IMR-90 (cell line): ENCODE measurements at regions not wholly inside any gene's neighbourhood (a gene's known extent, or its start where the extent isn't known, plus 50 kb on each side); places are given as distances from the start of the nearest gene placed in this dataset.
A peak's percentile ranks its signal among the peaks of the same experiment; 100 is the strongest.

Experiments
- ATAC-seq: fragments of 200-7000 bp; cut with Tn5 transposase; 2 replicates; pipeline ENCODE4 v1.9.1; 2020; ENCODE audit warnings: low read depth, mild to moderate bottlenecking, moderate library complexity
- BruUV-seq: library from RNA; stranded (reverse); fragments of 400-500 nt; replicated peaks from 2 replicates; lab custom pipeline; 2021; lab: Mats Ljungman, UMichigan
- CTCF ChIA-PET: fragments of 300-600 bp; formaldehyde crosslinking; extraction: SDS; loops from one replicate; lab custom pipeline; 2021; ENCODE audit warnings: antibody characterized with exemption; lab: Yijun Ruan, JAX
- POLR2A ChIA-PET: fragments of 300-600 bp; sonication (Branson Sonifier 250); formaldehyde crosslinking; loops from one replicate; lab custom pipeline; 2022; ENCODE audit warnings: antibody characterized with exemption; ENCODE audit not compliant: unreplicated experiment; lab: Charles Lee
- DNase-seq: peaks from one replicate; pipeline ENCODE4 v3.0.0; 2013
- H2AFZ ChIP-seq: replicated peaks from 2 replicates; pipeline ENCODE3; 2013; ENCODE audit warnings: low read length, mild to moderate bottlenecking; ENCODE audit not compliant: poor library complexity
- H2AK5ac ChIP-seq: 2 replicates; pipeline ENCODE4 v1.6.1; 2013; ENCODE audit warnings: low read depth, low read length, inconsistent platforms
- H2AK9ac ChIP-seq: replicated peaks from 2 replicates; pipeline ENCODE3; 2013; ENCODE audit warnings: mild to moderate bottlenecking, low read depth, low read length, moderate library complexity; ENCODE audit not compliant: poor library complexity
- H2BK120ac ChIP-seq: 2 replicates; pipeline ENCODE4 v1.6.1; 2013; ENCODE audit warnings: low read depth, low read length, inconsistent platforms
- H2BK15ac ChIP-seq: 3 replicates; pipeline ENCODE4 v1.6.1; 2013; ENCODE audit warnings: low read depth, low read length, inconsistent platforms
- H2BK20ac ChIP-seq: 2 replicates; pipeline ENCODE4 v1.6.1; 2013; ENCODE audit warnings: low read depth, mild to moderate bottlenecking, inconsistent platforms, low read length, moderate library complexity
- H2BK5ac ChIP-seq: 2 replicates; pipeline ENCODE4 v1.6.1; 2013; ENCODE audit warnings: mild to moderate bottlenecking, low read depth, low read length, inconsistent platforms; ENCODE audit not compliant: poor library complexity, severe bottlenecking
- H3K14ac ChIP-seq: replicated peaks from 2 replicates; pipeline ENCODE4 v1.6.1; 2013; ENCODE audit warnings: low read depth, low read length, inconsistent platforms
- H3K18ac ChIP-seq: 2 replicates; pipeline ENCODE4 v1.6.1; 2013; ENCODE audit warnings: low read depth, low read length, control low read depth
- H3K23ac ChIP-seq: 2 replicates; pipeline ENCODE4 v1.6.1; 2013; ENCODE audit warnings: low read depth, low read length, inconsistent platforms
- H3K27ac ChIP-seq: 2 replicates; pipeline ENCODE4 v1.5.1; 2013; ENCODE audit warnings: mild to moderate bottlenecking, control low read depth, low read length; ENCODE audit not compliant: insufficient read depth
- H3K27me3 ChIP-seq: 2 replicates; pipeline ENCODE4 v1.6.1; 2013; ENCODE audit warnings: low read length; ENCODE audit not compliant: control insufficient read depth, insufficient read depth
- H3K36me3 ChIP-seq: 2 replicates; pipeline ENCODE4 v1.6.1; 2013; ENCODE audit warnings: low read length, mixed read lengths; ENCODE audit not compliant: control insufficient read depth, insufficient read depth
- H3K4ac ChIP-seq: 2 replicates; pipeline ENCODE4 v1.6.1; 2013; ENCODE audit warnings: low read depth, low read length, inconsistent platforms
- H3K4me1 ChIP-seq: 2 replicates; pipeline ENCODE4 v1.6.1; 2013; ENCODE audit warnings: low read length, mixed read lengths; ENCODE audit not compliant: control insufficient read depth, insufficient read depth
- H3K4me2 ChIP-seq: 2 replicates; pipeline ENCODE4 v1.6.1; 2013; ENCODE audit warnings: low read depth, mild to moderate bottlenecking, control low read depth, low read length, moderate library complexity
- H3K4me3 ChIP-seq: 2 replicates; pipeline ENCODE4 v1.5.1; 2013; ENCODE audit warnings: low read depth, mild to moderate bottlenecking, control low read depth, low read length, moderate library complexity; ENCODE audit not compliant: insufficient read depth
- H3K56ac ChIP-seq: 2 replicates; pipeline ENCODE4 v1.6.1; 2013; ENCODE audit warnings: low read length, inconsistent platforms; ENCODE audit not compliant: insufficient read depth; ENCODE audit errors: extremely low read depth
- H3K79me1 ChIP-seq, 2 experiments: 2 replicates each; pipeline ENCODE4 v1.6.1; 2013; ENCODE audit warnings: low read length in 2 of 2, inconsistent platforms in 1 of 2, low read depth in 1 of 2
- H3K9ac ChIP-seq: 2 replicates; pipeline ENCODE4 v1.6.1; 2013; ENCODE audit warnings: low read depth, low read length, control low read depth
- H3K9me1 ChIP-seq: 2 replicates; pipeline ENCODE4 v1.6.1; 2013; ENCODE audit warnings: low read length, inconsistent platforms; ENCODE audit not compliant: insufficient read depth
- H3K9me3 ChIP-seq: 2 replicates; pipeline ENCODE4 v1.6.1; 2013; ENCODE audit warnings: low read length; ENCODE audit not compliant: control insufficient read depth, insufficient read depth
- H4K20me1 ChIP-seq: 2 replicates; pipeline ENCODE4 v1.6.1; 2013; ENCODE audit warnings: low read length, inconsistent platforms; ENCODE audit not compliant: insufficient read depth
- H4K5ac ChIP-seq: 2 replicates; pipeline ENCODE4 v1.6.1; 2013; ENCODE audit warnings: mild to moderate bottlenecking, low read depth, low read length, control low read depth
- H4K8ac ChIP-seq, 2 experiments: 2 replicates each; pipeline ENCODE4 v1.6.1; 2013; ENCODE audit warnings: low read depth in 2 of 2, low read length in 2 of 2, control low read depth in 1 of 2, inconsistent platforms in 1 of 2
- H4K91ac ChIP-seq: 2 replicates; pipeline ENCODE4 v1.6.1; 2013; ENCODE audit warnings: low read depth, low read length, inconsistent platforms; ENCODE audit not compliant: insufficient read depth
- BHLHE40 ChIP-seq: fragments of 150-350 bp; IDR thresholded peaks from 2 replicates; pipeline ENCODE4 v1.6.1; 2016; ENCODE audit warnings: mild to moderate bottlenecking, low read depth, low read length
- CHD1 ChIP-seq: IDR thresholded peaks from 2 replicates; pipeline ENCODE4 v1.6.1; 2012; ENCODE audit warnings: low read depth, low read length, improper control_type of control experiment
- RAD21 ChIP-seq: IDR thresholded peaks from 2 replicates; pipeline ENCODE4 v1.6.1; 2012; ENCODE audit warnings: low read length, improper control_type of control experiment
- RFX5 ChIP-seq: IDR thresholded peaks from 2 replicates; pipeline ENCODE4 v1.8.0; 2012; ENCODE audit warnings: low read depth, mild to moderate bottlenecking, low read length, moderate library complexity
- WGBS, 2 experiments: methylation state at CpG; one replicate each; pipeline versions ENCODE4 v1.1.5 to v1.1.7; 2013; ENCODE audit warnings: missing lambda C conversion rate in 2 of 2; ENCODE audit not compliant: insufficient read length in 1 of 2; ENCODE audit errors: extremely low coverage in 2 of 2; 5-methylcytosine and 5-hydroxymethylcytosine counted together
- dilution Hi-C: fragments of 300-500 bp; cut with HindIII; formaldehyde crosslinking; loops from one replicate; pipeline ENCODE4 v1.14.3; 2018; ENCODE audit warnings: low sequenced_read_pairs; ENCODE audit not compliant: unreplicated experiment
- in situ Hi-C: fragments of 300-500 bp; cut with MboI; formaldehyde crosslinking; loops from 3 replicates; pipeline ENCODE4 v1.14.3; 2019; ENCODE audit warnings: low sequenced_read_pairs, inconsistent platforms, mixed read lengths
- intact Hi-C: fragments of 100-400 bp; cut with micrococcal nuclease; formaldehyde crosslinking; loops from 2 replicates; pipeline ENCODE4 v1.10.0; 2022
- TF ChIP-seq, protein P1 (sequence below): conservative IDR thresholded peaks from 2 replicates; pipeline ENCODE4 v1.5.1; 2012; ENCODE audit warnings: mild to moderate bottlenecking, low read depth, low read length, improper control_type of control experiment

DNA sequence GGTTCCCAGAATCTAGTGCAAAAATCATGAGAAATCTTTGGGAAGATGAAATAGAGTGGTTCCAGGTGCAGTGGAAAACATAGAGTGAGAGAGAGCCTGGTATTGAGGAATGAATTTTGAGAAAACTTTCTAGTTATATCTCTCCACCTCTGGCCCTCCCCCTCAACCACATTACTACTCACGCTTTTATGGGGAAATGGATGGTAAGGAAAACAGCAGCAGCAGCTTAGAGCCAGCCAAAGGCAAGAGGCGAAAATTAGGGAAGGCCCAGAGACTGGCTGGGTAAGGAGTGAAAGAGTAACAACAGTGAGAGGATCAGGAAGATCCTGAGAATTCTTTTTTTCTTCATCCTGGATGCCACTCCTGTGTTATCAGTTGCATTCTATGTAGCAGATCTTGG lies 187.9 kb upstream of the ECI2 start:
- in situ Hi-C loops, result no loop called here
- no TSS peak for BruUV-seq
- intact Hi-C loops, result no loop called here
- Histone ChIP-seq H2AFZ (no peak overlapping the region), H4K20me1 (no peaks in the 10 kb centered on the region), H4K5ac (no peak overlapping the region), H3K79me1 (no peaks in the 10 kb centered on the region), H3K4me3 (no peak overlapping the region), H3K18ac (0 out of 2 replicates have a peak overlapping the region, but pooled peaks have one; percentile 34), H2BK120ac (peak overlapping the region; percentile 63; the same call in 1 of the 2 replicates), H2BK20ac (peak overlapping the region; percentile 61), H4K8ac (no peak overlapping the region), H3K56ac (no peak overlapping the region), H3K14ac (no peak overlapping the region), H3K27ac (no peak overlapping the region), H2AK5ac (peak overlapping the region; percentile 76), H3K9ac (no peak overlapping the region), H2AK9ac (no peak overlapping the region), H3K4me1 (peaks cover 14% of the 10 kb centered on the region), H3K9me3 (no peaks in the 10 kb centered on the region), H3K27me3 (no peaks in the 10 kb centered on the region), H3K23ac (no peak overlapping the region), H2BK5ac (no peak overlapping the region), H3K4me2 (no peak overlapping the region), H3K4ac (peak overlapping the region; percentile 58; the same call in 1 of the 2 replicates), H2BK15ac (peak overlapping the region; percentile 25; the same call in 1 of the 3 replicates), H3K9me1 (no peaks in the 10 kb centered on the region), H3K36me3 (no peaks in the 10 kb centered on the region), H4K91ac (peak overlapping the region; percentile 55)
- ChIA-PET POLR2A (no interaction called here), CTCF (no interaction called here)
- dilution Hi-C loops, result no loop called here
- TF ChIP-seq CHD1, result no peak
- no peak for TF ChIP-seq BHLHE40
- TF ChIP-seq, protein P1, sequence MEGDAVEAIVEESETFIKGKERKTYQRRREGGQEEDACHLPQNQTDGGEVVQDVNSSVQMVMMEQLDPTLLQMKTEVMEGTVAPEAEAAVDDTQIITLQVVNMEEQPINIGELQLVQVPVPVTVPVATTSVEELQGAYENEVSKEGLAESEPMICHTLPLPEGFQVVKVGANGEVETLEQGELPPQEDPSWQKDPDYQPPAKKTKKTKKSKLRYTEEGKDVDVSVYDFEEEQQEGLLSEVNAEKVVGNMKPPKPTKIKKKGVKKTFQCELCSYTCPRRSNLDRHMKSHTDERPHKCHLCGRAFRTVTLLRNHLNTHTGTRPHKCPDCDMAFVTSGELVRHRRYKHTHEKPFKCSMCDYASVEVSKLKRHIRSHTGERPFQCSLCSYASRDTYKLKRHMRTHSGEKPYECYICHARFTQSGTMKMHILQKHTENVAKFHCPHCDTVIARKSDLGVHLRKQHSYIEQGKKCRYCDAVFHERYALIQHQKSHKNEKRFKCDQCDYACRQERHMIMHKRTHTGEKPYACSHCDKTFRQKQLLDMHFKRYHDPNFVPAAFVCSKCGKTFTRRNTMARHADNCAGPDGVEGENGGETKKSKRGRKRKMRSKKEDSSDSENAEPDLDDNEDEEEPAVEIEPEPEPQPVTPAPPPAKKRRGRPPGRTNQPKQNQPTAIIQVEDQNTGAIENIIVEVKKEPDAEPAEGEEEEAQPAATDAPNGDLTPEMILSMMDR, result no peak
- TF ChIP-seq RFX5, result no peak
- TF ChIP-seq RAD21, result no peak
- ATAC-seq (no peak), DNase-seq (no peak)
- WGBS, 2 experiments, result no CpG with 5 or more reads among the region's 2 CpGs
